ENCODE measurements at regions not wholly inside any gene's neighbourhood (a gene's known extent, or its start where the extent isn't known, plus 50 kb on each side); places are given as distances from the start of the nearest gene placed in this dataset.
A peak's percentile ranks its signal among the peaks of the same experiment; 100 is the strongest.

DNA sequence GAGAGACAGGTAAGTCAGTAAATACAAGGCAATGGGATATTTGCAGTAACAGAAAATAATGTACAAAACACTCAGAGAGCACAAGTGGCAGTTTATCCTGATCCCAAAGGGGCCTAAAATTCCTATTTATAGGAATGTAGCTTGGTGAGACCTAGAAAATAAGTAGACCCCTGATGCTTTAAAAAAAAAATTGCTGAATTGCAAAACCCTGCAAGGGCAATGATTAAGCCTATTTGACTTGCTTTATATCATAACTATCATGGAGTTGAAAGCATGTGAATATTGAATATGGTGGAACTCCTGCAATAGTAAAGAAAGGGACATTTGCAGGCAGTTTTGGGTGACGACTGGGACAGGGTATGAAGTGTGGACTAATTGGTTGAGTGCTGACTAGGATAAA lies 101.9 kb upstream of the C1orf21 start:
- intact Hi-C loops (cut with micrococcal nuclease), result no loop called here
- POLR2A ChIA-PET (ENCODE audit: unreplicated experiment), result no interaction called here

More for the DNA sequence above, 101.9 kb upstream of the C1orf21 start:
- Histone ChIP-seq H4K5ac (ENCODE audit: low read depth, low read length) (no peak overlapping the region), H3K56ac (ENCODE audit: extremely low read depth, insufficient read depth, low read length) (no peak overlapping the region), H2BK5ac (ENCODE audit: low read depth, low read length, poor library complexity, severe bottlenecking) (no peak overlapping the region), H2AK9ac (replicated peaks; ENCODE audit: low read depth, low read length, poor library complexity) (no peak overlapping the region), H2AK5ac (ENCODE audit: low read depth, low read length) (no peak overlapping the region), H3K9me1 (ENCODE audit: insufficient read depth, low read length) (peaks cover 4% of the 10 kb centered on the region; the same call in 1 of the 2 replicates), H3K4me1 (ENCODE audit: control insufficient read depth, insufficient read depth, low read length) (peaks cover 8% of the 10 kb centered on the region), H3K4me3 (ENCODE audit: insufficient read depth, low read depth, low read length) (no peak overlapping the region), H3K79me1 (ENCODE audit: low read depth in 1 of 2, low read length in 2 of 2) (no peaks in the 10 kb centered on the region), H3K4me2 (ENCODE audit: low read depth, low read length) (no peak overlapping the region), H3K18ac (ENCODE audit: low read depth, low read length) (no peak overlapping the region), H4K91ac (ENCODE audit: insufficient read depth, low read depth, low read length) (no peak overlapping the region), H2BK15ac (ENCODE audit: low read depth, low read length) (no peak overlapping the region), H3K9ac (ENCODE audit: low read depth, low read length) (no peak overlapping the region), H4K8ac (ENCODE audit: low read depth in 2 of 2, low read length in 2 of 2) (no peak overlapping the region), H2BK120ac (ENCODE audit: low read depth, low read length) (no peak overlapping the region), H3K4ac (ENCODE audit: low read depth, low read length) (no peak overlapping the region), H3K9me3 (ENCODE audit: control insufficient read depth, insufficient read depth, low read length) (no peaks in the 10 kb centered on the region), H4K20me1 (ENCODE audit: insufficient read depth, low read length) (no peaks in the 10 kb centered on the region; the same call in 1 of the 2 replicates), H3K27me3 (ENCODE audit: control insufficient read depth, insufficient read depth, low read length) (peaks cover 9% of the 10 kb centered on the region), H3K23ac (ENCODE audit: low read depth, low read length) (no peak overlapping the region), H3K36me3 (ENCODE audit: control insufficient read depth, insufficient read depth, low read length) (no peaks in the 10 kb centered on the region), H2AFZ (replicated peaks; ENCODE audit: low read length, poor library complexity) (no peak overlapping the region), H2BK20ac (ENCODE audit: low read depth, low read length) (no peak overlapping the region), H3K27ac (ENCODE audit: insufficient read depth, low read length) (no peak overlapping the region), H3K14ac (replicated peaks; ENCODE audit: low read depth, low read length) (no peak overlapping the region)
- in situ Hi-C loops (cut with MboI; ENCODE audit: low sequenced_read_pairs) (no loop called here), dilution Hi-C loops (cut with HindIII; ENCODE audit: low sequenced_read_pairs, unreplicated experiment) (no loop called here)
- TF ChIP-seq, protein P1, sequence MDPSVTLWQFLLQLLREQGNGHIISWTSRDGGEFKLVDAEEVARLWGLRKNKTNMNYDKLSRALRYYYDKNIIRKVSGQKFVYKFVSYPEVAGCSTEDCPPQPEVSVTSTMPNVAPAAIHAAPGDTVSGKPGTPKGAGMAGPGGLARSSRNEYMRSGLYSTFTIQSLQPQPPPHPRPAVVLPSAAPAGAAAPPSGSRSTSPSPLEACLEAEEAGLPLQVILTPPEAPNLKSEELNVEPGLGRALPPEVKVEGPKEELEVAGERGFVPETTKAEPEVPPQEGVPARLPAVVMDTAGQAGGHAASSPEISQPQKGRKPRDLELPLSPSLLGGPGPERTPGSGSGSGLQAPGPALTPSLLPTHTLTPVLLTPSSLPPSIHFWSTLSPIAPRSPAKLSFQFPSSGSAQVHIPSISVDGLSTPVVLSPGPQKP (IDR thresholded peaks at IDR 0.05; ENCODE audit: borderline replicate concordance, low read depth, low read length), result no peak
- no peak for TF ChIP-seq POLR2A (IDR thresholded peaks at IDR 0.05; ENCODE audit: low read depth, low read length)
- peak; percentile 57 for TF ChIP-seq MAFK (IDR thresholded peaks at IDR 0.05; ENCODE audit: low read depth, low read length)
- TF ChIP-seq FOS (IDR thresholded peaks at IDR 0.05; ENCODE audit: low read depth, low read length), result no peak
- TF ChIP-seq NFE2L2 (IDR thresholded peaks at IDR 0.05; ENCODE audit: low read depth, low read length), result no peak
- BruUV-seq (replicated peaks), result no TSS peak
- no peak for DNase-seq
- ATAC-seq (ENCODE audit: low read depth), result no peak
- WGBS, 2 experiments (ENCODE audit: extremely low coverage in 2 of 2, insufficient read length in 1 of 2), result no CpG with 5 or more reads among the region's 1 CpG
- CTCF ChIA-PET, result no interaction called here
